OCI-LY3 (cell line): ENCODE measurements at regions not wholly inside any gene's neighbourhood (a gene's known extent, or its start where the extent isn't known, plus 50 kb on each side); places are given as distances from the start of the nearest gene placed in this dataset.

Experiments
- CTCF ChIP-seq: fragments of 200-600, 300-600 bp; sonication (generic); IDR thresholded peaks from 2 replicates; pipeline ENCODE4 v1.5.1; 2014; ENCODE audit warnings: antibody characterized with exemption, low read length, low read depth
- EZH2phosphoT487 ChIP-seq: fragments of 200-600 bp; shearing (Covaris generic); IDR thresholded peaks from 2 replicates; pipeline ENCODE4 v1.6.1; 2018; ENCODE audit warnings: antibody characterized with exemption, mixed run types, low read depth

DNA sequence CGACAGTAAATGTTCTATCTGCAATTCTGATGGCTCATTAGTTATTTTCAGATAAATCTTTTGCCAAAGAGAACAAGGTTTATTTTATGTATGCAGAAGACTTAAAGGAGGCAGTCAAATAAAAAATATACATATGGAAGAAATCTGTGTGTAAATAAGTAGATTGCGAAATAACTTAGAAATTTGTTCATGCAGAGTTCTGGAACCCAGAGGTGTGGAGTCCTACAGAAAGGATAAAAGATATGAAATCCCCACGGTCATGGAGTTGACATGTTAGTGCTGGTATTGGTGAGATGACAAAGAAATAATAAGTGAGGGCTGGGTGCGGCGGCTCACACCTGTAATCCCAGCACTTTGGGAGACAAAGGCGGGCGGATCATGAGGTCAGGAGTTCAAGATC, 111.2 kb upstream of the CFAP20DC start:
- no peak for TF ChIP-seq CTCF
- TF ChIP-seq EZH2phosphoT487, result no peak
